Gastrocnemius medialis (tissue), 4 donors: ENCODE measurements at regions not wholly inside any gene's neighbourhood (a gene's known extent, or its start where the extent isn't known, plus 50 kb on each side); places are given as distances from the start of the nearest gene placed in this dataset.
"Not testable (repeated sequence)": the region's sequence is repeated elsewhere in the genome, so short reads cannot be mapped to it uniquely, and the experiment has no call there.

Experiments
- ATAC-seq, 2 donors: fragments of 150-250 bp; one replicate each; pipeline ENCODE4 v1.9.1; 2016
- DNase-seq, 2 donors: peaks; one replicate each; pipeline ENCODE4 v3.0.0-alpha.2; 2019
- H3K27ac ChIP-seq, 4 donors: fragments of 200-600 bp; sonication (generic); 1 replicate in 1 of 4; 2 replicates in 3 of 4; pipeline ENCODE4 v1.5.1; 2016 to 2018; ENCODE audit warnings: mild to moderate bottlenecking in 2 of 4, moderate library complexity in 1 of 4
- H3K27me3 ChIP-seq, 3 donors: fragments of 200-600 bp; sonication (generic) in 2 of 3; 1 replicate in 1 of 3; 2 replicates in 2 of 3; pipeline versions ENCODE4 v1.5.1 to v1.6.0; 2016 to 2019; ENCODE audit warnings: mild to moderate bottlenecking in 1 of 3, moderate library complexity in 1 of 3
- H3K36me3 ChIP-seq, 2 donors: fragments of 200-600 bp; sonication (generic) in 1 of 2; one replicate each; pipeline ENCODE4 v1.5.1; 2017 to 2018
- H3K4me1 ChIP-seq, 2 donors: fragments of 200-600 bp; sonication (generic) in 1 of 2; one replicate each; pipeline ENCODE4 v1.5.1; 2016 to 2017; ENCODE audit warnings: mild to moderate bottlenecking in 2 of 2
- H3K4me3 ChIP-seq, 4 donors: fragments of 200-600 bp; sonication (generic) in 3 of 4; 1 replicate in 1 of 4; 2 replicates in 3 of 4; pipeline ENCODE4 v1.5.1; 2016 to 2019; ENCODE audit warnings: mild to moderate bottlenecking in 2 of 4
- H3K9me3 ChIP-seq, 3 donors: fragments of 200-600 bp; sonication (generic) in 2 of 3; 1 replicate in 1 of 3; 2 replicates in 2 of 3; pipeline ENCODE4 v1.5.1; 2016 to 2019
- CTCF ChIP-seq, 5 experiments: fragments of 450-650 bp in 3 of 5; fragments of 200-600 bp in 2 of 5; sonication (generic) in 2 of 5; IDR thresholded peaks in 4 of 5; conservative IDR thresholded peaks in 1 of 5; 1 replicate in 4 of 5; 2 replicates in 1 of 5; pipeline ENCODE4 v1.5.1; 2016 to 2019; ENCODE audit warnings: antibody characterized with exemption in 5 of 5, mild to moderate bottlenecking in 3 of 5, moderate library complexity in 3 of 5
- POLR2A ChIP-seq, 2 donors: fragments of 450-650 bp; IDR thresholded peaks; one replicate each; pipeline ENCODE4 v1.6.1; 2017; ENCODE audit warnings: antibody characterized with exemption in 2 of 2, mild to moderate bottlenecking in 2 of 2, moderate library complexity in 2 of 2
- in situ Hi-C, 4 donors: fragments of 200-750 bp; cut with MboI; loops; one replicate each; pipeline versions ENCODE4 v1.15.0 to v1.8.0; 2017; ENCODE audit warnings: low sequenced_read_pairs in 4 of 4
- intact Hi-C: fragments of 100-400 bp; cut with DNase I; formaldehyde crosslinking; loops from one replicate; pipeline ENCODE4 v1.15.1; 2023; ENCODE audit warnings: low total_unique reads

- no peak for DNase-seq
- H3K4me1 ChIP-seq, result no peaks in the 10 kb centered on the region
- no peaks in the 10 kb centered on the region for H3K27me3 ChIP-seq
Observed at GRCh38 chr12:34215893-34216285, 193.6 kb downstream of the ALG10 start.

GRCh38 chr12:34217660-34218059 lies 195.4 kb downstream of the ALG10 start:
- H3K27me3 ChIP-seq, result no peaks in the 10 kb centered on the region
- ATAC-seq (no peak), DNase-seq (no peak)
- H3K36me3 ChIP-seq, result no peaks in the 10 kb centered on the region
- TF ChIP-seq CTCF (IDR thresholded peaks at IDR 0.05 in 4 of 5, conservative IDR thresholded peaks at IDR 0.05 in 1 of 5) (no peak), POLR2A (IDR thresholded peaks at IDR 0.05) (no peak)
- H3K4me1 ChIP-seq, result no peaks in the 10 kb centered on the region
- in situ Hi-C loops (loop anchor here in 2 of 4 donors (10.0 to 25.0 kb wide), 4 partner anchors 93 to 1455 kb away; partner anchors contain the start of gene YARS2 (in 2 of the 2)), intact Hi-C loops (loop anchor here (2.0 kb wide), 1 partner anchor 95 kb away; no protein-coding TSS in a partner anchor)
- no peak overlapping the region for H3K4me3 ChIP-seq
- H3K9me3 ChIP-seq, result no peaks in the 10 kb centered on the region
- H3K27ac ChIP-seq, result no peak overlapping the region

More at GRCh38 chr12:34215893-34216285, 193.6 kb downstream of the ALG10 start:
- intact Hi-C loops, result no loop called here
- no peaks in the 10 kb centered on the region for H3K9me3 ChIP-seq
- no peak overlapping the region for H3K27ac ChIP-seq
- no peaks in the 10 kb centered on the region for H3K36me3 ChIP-seq
- no peak for TF ChIP-seq CTCF (IDR thresholded peaks at IDR 0.05 in 4 of 5, conservative IDR thresholded peaks at IDR 0.05 in 1 of 5)
- no peak for TF ChIP-seq POLR2A (IDR thresholded peaks at IDR 0.05)
- H3K4me3 ChIP-seq, result no peak overlapping the region
- no peak for ATAC-seq
- in situ Hi-C loops, result loop anchor here in 2 of 4 donors (10.0 to 25.0 kb wide), 4 partner anchors 91 to 1454 kb away; partner anchors contain the start of gene YARS2 (in 2 of the 2)

- peak in 1 of 2 donors; percentile 30 for DNase-seq
- Histone ChIP-seq H3K9me3 (no peaks in the 10 kb centered on the region), H3K27ac (no peak overlapping the region), H3K4me1 (no peaks in the 10 kb centered on the region), H3K36me3 (no peaks in the 10 kb centered on the region), H3K27me3 (no peaks in the 10 kb centered on the region), H3K4me3 (peak overlapping the region in 3 of 4 donors; percentile 32 to 44 (median 37))
- no peak for ATAC-seq
- in situ Hi-C loops, result loop anchor here in 2 of 4 donors (10.0 to 25.0 kb wide), 4 partner anchors 94 to 1456 kb away; partner anchors contain the start of gene YARS2 (in 2 of the 2)
- TF ChIP-seq CTCF (IDR thresholded peaks at IDR 0.05 in 4 of 5, conservative IDR thresholded peaks at IDR 0.05 in 1 of 5) (peak; percentile 51 to 80 (median 58)), POLR2A (IDR thresholded peaks at IDR 0.05) (no peak)
- intact Hi-C loops, result loop anchor here (2.0 kb wide), 1 partner anchor 96 kb away; no protein-coding TSS in a partner anchor
Observed at GRCh38 chr12:34218193-34219045, 196.1 kb downstream of the ALG10 start.

- no peaks in the 10 kb centered on the region for H3K4me1 ChIP-seq
- TF ChIP-seq CTCF (IDR thresholded peaks at IDR 0.05 in 4 of 5, conservative IDR thresholded peaks at IDR 0.05 in 1 of 5) (no peak), POLR2A (IDR thresholded peaks at IDR 0.05) (no peak)
- ATAC-seq, result no peak
- no peaks in the 10 kb centered on the region for H3K27me3 ChIP-seq
- peak overlapping the region in 3 of 4 donors; percentile 32 to 44 (median 37) for H3K4me3 ChIP-seq
- no peak for DNase-seq
- no peaks in the 10 kb centered on the region for H3K9me3 ChIP-seq
- in situ Hi-C loops, result loop anchor here in 2 of 4 donors (10.0 to 25.0 kb wide), 4 partner anchors 93 to 1457 kb away; partner anchors contain the start of gene YARS2 (in 2 of the 2)
- intact Hi-C loops, result loop anchor here (2.0 kb wide), 1 partner anchor 96 kb away; no protein-coding TSS in a partner anchor
- no peaks in the 10 kb centered on the region for H3K36me3 ChIP-seq
- no peak overlapping the region for H3K27ac ChIP-seq
Observed at GRCh38 chr12:34219046-34219770, 196.9 kb downstream of the ALG10 start.

GRCh38 chr12:34220079-34220478 lies 197.8 kb downstream of the ALG10 start:
- intact Hi-C loops, ATAC-seq, H3K27me3 ChIP-seq, H3K4me1 ChIP-seq, H3K4me3 ChIP-seq, DNase-seq, H3K9me3 ChIP-seq, H3K36me3 ChIP-seq, H3K27ac ChIP-seq: not testable (repeated sequence)
- in situ Hi-C loops, result loop anchor here in 2 of 4 donors (25.0 kb wide), 2 partner anchors 92 to 1458 kb away; partner anchors contain the start of gene YARS2 (in 2 of the 2)
